Left colon (tissue), 2 donors: ENCODE measurements at regions not wholly inside any gene's neighbourhood (a gene's known extent, or its start where the extent isn't known, plus 50 kb on each side); places are given as distances from the start of the nearest gene placed in this dataset.

Experiments
- ATAC-seq: fragments of 200-7000 bp; cut with Tn5 transposase; one replicate; pipeline ENCODE4 v1.9.1; 2020; ENCODE audit warnings: mild to moderate bottlenecking, moderate library complexity
- DNase-seq, 2 donors: peaks; one replicate each; pipeline ENCODE4 v3.0.0-alpha.2; 2020
- intact Hi-C, 2 donors: fragments of 100-400 bp; cut with DNase I in 1 of 2; cut with micrococcal nuclease in 1 of 2; formaldehyde crosslinking; loops; one replicate each; pipeline versions ENCODE4 v1.11.2 to v1.14.0; 2022; cut with DNase I, micrococcal nuclease
- donor health status: DM: no; HTN: no; CAD: no.
- donor health status: DM: yes; HTN: yes; CAD: no.

DNA sequence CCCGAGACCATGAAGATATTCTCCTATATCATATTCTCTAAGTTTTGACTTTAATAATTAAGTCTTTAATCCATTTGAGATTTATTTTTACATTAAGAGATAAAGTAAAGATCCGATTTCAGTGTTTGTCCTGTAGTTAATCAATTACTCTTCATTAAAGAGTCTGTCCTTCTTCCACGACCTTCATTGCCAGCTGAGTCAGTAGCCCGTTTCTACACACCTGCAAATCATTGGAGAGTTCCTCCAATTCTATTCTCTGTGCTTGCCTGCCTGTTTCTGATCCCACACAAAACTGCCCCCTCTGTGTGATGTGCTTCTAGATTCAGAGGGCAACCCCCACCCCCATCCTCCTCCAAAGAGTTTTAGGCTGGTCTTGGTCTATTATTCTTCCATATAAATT, 119.2 kb downstream of the KCNF1 start:
- ATAC-seq = no peak
- intact Hi-C loops = no loop called here
- no peak for DNase-seq

DNA sequence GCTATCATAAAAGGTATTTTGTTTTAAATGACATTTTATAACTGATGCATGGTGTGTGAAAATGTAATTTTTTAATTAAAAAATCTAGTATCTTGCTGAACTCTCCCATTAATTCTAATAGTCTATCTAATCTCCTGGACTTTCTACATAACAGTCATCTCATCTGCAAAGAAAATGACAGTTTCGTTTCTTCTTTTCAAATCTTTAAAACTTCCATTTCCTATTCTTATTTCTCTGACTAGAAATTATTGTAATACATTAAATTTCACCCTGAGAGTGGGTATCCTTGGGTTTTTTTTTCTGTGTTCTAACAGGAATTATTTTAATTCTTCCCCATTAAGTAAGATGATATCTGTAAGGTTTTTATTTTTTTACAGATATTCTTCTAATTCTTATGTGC, 120.1 kb downstream of the KCNF1 start:
- no peak for ATAC-seq
- intact Hi-C loops = no loop called here

DNA sequence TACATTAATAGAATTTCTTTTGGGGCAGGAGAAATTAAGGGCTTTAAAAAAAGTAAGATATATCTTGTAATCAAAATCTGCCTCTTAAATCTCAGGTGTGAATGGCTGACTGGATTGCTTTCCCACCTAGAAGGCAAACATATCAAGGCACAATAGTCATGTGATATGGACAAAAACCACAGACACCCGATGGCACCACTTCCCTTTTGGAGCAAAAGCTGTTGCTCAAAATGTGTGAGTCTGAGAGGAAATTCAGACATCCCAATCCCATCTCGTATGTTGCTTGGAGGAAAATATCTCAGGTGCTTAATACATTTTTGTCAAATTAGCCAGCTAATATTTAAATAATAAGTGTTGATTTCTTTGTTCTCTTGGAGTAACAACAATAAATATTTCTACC, 120.7 kb downstream of the KCNF1 start:
- DNase-seq (no peak), ATAC-seq (no peak)
- intact Hi-C loops = no loop called here

More for the DNA sequence above, 120.1 kb downstream of the KCNF1 start:
- no peak for DNase-seq

DNA sequence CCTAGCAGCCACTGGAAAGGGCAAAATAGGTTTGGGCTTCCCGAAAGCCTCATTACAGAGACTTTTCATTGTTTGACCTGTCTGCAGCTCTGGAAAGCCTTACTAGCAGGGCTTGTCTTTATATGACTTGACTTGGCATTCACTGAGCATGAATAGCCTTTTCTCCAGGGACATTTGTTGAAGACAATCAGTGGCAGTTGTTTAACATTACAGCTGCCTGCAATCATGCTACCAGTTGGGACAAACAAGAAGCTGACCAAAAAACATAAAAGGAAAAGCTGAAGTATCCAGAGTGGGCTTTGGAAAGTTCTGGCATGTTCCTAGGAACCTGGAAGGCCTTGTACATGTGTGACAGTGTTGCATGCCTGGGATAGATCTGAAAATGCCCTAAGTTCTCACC, 121.4 kb downstream of the KCNF1 start:
- intact Hi-C loops = no loop called here
- no peak for DNase-seq
- no peak for ATAC-seq

DNA sequence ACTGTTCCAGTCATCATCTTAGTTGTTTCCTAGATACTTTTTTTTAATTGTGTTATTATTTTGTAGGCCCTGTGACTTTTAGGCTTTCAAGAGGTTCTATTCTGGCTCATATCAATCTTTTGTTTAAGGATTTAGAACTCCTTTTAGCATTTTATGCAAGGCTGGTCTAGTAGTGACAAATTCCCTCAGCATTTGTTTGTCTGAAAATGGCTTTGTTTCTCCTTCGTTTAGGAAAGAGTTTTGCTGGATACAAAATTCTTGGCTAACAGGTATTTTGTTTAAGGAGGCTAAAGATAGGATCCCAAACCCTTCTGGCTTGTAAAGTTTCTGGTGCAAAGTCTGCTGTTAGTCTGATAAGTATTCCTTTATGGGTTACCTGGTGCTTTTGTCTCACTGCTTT, 116.6 kb upstream of the SLC66A3 start:
- DNase-seq = no peak
- ATAC-seq = no peak
- intact Hi-C loops = no loop called here

DNA sequence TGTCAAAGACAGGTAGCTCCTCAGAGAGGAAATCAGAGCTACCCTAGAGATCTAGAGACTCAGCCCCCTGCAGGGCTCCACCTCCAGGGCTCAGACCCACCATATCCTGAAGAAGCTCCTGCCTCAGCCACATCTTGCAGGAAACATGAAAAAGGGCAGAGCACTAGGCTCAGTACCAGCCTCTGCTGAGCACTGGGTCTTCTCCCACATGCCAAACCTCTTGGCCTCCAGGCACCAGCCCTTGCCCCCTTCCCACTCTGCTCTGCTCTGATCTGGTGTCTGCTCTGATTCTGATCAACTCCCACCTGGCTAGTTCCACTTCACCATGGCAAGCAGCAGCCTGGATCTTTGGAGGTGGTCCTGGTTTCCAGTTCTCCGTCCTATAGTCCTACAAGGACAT, 114.3 kb upstream of the SLC66A3 start:
- DNase-seq = no peak
- intact Hi-C loops = no loop called here
- no peak for ATAC-seq

DNA sequence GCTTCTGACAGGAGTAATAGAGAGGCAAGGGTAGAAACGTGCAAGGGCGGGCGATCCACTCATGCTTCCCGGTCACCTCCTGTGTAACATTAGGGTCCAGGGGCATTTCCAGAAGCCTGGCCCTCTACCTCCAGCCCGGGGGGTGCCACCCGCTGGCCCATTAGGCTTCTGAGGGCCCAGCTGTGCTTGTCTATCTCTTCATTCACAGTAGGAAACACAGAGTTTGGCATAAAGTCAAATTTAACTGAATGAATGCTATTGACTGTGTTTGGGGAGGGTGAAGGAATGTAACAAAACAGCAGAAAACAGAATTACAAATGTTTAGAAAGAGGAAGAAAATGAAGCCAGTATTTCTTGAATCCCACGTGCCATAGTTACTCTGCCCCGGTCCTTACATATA, 112.4 kb upstream of the SLC66A3 start:
- no peak for DNase-seq
- ATAC-seq = no peak
- intact Hi-C loops = no loop called here

DNA sequence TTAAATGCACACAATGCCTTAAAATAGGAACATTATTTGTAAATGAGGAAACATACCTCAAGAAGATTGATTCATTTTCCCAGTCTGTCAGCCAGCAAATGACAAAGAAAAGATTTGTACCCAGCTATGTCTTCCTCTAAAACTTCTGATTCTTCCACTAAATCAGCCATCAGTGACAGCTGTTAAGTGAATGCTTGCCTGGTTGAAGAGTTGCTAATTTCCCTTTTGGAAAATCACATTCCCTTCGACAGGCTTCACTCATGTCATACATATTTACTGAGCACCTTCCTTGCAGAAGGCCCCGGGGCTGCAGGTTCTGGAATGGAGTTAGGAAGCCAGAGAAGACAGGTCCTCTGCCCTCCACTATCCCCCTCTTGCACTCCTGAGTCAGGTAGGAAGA, 112.0 kb upstream of the SLC66A3 start:
- DNase-seq = no peak
- no peak for ATAC-seq
- intact Hi-C loops = no loop called here

DNA sequence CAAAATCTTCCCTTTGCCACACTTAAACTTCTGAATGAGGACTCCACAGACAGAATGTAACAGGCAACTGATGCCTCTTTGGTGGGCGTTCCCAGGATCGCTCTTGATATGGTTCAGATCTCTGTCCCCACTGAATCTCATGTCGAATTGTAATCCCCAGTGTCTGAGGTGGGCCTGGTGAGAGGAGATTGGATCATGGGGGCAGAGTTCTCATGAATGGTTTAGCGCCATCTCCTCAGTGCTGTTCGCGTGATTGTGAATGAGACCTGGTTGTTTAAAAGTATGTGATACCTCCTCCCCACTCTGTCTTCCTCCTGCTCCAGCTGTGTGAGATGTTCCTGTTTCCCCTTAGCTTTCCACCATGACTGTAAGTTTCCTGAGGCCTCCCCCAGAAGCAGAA, 111.1 kb upstream of the SLC66A3 start:
- no peak for DNase-seq
- ATAC-seq = no peak
- intact Hi-C loops = no loop called here

DNA sequence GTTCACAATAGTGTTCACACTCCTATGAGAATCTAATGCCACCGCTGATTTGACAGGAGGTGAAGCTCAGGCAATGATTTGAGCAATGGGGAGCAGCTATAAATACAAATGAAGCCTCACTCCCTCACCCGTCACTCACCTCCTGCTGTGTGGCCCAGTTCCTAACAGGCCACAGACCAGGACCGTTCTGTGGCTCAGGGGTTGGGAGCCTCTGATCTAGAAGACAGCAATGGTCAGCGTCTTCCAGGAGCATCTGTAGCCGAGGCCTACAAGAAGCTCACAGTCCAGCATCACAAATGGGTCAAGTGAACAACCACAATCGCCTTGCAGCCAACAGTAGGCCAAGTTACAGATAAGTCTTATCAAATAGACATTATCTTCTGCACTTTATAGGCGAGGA, 110.0 kb upstream of the SLC66A3 start:
- intact Hi-C loops = no loop called here
- ATAC-seq = no peak

DNA sequence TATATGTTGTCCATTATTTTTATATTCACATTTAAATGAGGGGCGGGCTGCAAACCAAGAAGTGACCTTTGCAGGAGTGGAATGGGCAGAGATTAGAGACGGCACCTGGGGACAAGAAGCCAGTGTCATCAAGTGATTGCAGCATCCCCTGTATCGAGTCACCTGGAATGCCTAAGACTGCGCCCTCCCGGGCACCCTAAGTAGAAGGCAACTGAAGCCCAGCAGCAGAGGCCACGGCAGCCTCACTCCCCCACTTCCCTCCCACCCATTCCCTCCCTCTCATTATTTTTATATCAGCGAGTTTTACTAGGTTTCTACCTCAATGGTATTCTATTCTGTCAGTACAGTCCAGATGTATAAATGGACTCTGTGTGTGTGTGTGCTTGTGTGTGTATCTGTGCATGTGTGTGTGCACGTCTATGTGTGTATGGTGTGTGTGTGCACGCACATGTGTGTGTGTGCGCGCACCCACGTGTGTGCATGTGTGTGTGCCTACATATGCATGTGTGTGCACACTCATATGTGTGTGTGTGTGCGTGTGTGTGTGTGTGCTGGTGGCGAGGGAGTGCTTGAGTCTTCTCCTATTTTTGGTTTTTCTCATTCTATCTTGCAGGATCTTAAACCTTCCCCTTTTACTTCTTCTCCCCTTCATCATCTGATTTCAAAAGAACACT, 106.8 kb upstream of the SLC66A3 start:
- intact Hi-C loops = no loop called here
- no peak for DNase-seq
- no peak for ATAC-seq

More for the DNA sequence above, 110.0 kb upstream of the SLC66A3 start:
- no peak for DNase-seq

DNA sequence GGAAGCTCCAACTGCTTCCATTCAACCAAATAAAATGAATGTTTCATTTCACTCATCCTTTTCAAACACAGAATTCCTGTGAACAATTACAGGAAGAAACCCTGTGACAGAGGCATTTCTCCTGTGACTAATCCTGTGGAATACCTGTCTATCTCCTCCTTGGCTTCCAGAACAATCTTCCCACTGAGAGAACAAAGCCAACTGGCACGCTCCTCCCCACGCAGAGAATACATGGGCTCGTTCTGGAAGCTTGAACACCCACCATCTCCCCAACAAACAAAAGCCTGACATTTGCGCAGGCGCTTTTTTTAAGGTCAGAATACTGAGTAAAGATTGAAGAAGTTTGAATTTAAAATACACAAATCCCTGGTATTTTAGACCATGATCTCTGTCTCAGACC, 104.7 kb upstream of the SLC66A3 start:
- ATAC-seq = no peak
- no peak for DNase-seq
- intact Hi-C loops = no loop called here

DNA sequence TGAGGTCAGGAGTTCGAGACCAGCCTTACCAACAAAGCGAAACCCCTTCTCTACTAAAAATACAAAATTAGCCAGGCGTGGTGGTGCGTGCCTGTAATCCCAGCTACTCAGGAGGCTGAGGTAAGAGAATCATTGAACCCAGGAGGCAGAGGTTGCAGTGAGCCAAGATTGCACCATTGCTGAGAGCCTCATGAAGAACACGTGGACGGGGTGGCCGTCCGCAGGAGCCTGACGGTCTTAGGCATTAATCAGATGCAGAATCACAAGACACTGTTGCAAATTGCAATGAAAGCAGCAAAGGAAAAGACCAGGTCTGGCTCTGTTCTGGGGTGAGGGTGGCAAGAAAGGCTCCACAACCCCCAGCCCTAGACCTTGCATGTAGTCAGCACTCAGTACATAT, 104.0 kb upstream of the SLC66A3 start:
- ATAC-seq (no peak), DNase-seq (no peak)
- intact Hi-C loops = no loop called here

DNA sequence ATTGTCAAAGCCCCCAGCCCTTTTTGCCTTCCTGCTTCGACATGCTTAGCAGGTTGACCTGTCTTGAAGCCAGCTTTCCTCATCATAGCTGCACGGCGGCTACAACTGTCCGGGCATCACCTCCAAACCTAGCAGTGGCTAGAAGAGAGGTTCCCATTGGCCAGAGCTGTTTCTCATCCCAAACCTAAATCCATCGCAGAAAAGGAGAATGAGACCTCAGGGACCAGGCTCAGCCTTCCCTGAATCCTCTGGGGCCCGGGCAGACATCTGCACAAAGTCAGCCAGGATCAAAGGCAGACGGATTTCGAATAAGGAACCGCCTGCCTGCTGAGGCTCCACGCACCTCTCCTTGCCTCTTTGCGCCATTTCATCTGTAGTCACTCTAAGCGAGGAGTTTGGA, 101.7 kb upstream of the SLC66A3 start:
- DNase-seq (no peak), ATAC-seq (no peak)
- intact Hi-C loops = no loop called here

DNA sequence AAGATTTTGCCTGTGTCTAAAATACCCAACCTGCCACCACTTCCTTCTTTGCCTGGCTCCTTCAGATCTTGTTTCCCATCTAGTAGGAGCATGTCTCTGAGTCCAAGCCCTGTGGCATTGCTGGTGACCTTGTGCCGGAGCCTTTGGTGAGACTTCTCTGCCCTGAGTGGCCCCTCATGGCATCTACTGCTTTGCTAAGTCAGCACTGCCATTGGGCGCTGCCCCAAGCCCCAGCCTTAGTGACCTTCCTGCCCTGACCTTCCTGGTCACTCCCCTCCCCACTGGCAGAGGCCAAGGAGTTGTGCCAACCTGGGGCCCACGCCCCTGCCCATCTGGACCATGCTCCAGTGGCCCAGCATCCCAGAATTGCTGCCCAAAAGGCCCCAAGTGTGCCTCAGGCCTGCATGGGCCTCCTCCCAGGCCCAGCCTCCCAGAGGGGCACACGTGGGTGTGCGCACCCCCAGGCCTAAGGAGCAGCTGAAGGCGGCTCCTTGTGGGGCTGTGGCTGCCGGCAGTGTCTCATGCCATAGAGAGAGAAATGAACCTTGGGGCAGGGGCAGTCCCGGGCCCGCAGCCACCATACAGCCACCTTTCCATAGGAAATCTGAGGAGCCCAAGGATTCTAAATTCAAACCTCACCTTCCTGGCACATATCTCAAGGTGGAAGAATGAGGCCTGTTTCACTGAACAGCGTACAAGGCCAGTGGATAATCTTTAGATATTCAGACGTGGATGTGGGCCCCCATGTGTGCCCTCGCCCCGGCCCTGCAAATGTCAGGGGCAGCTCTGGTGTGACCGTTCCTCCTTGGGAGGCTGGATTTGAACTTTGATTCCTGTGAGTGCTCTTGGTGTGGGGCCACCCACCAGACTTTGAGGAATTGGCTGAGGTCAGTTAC, 100.2 kb upstream of the SLC66A3 start:
- no peak for ATAC-seq
- DNase-seq = no peak
- intact Hi-C loops = no loop called here

DNA sequence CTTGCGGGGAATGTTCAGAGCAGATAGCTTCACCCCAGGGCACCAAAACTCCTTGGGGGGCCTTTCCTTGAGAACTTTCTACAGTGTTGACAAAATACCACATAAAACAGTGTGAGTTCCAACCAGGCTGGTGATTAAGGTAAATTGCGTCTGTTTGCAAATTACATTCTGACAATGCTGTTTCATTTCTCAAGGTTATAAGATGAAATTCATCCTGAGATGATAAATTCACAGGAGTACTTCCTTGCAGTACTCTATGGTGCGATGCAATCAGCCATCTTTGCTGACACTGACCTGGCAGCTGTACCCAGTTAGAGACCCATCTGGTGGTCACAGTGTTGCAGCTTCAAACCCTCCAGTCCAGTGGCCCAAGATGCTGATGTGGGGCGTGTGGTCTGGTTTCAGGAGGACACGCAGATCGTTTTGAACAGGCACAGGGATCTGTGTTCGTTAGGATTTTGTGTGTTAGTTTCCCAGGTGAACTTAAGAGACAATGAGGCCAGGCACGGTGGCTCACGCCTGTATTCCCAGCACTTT, 99.5 kb upstream of the SLC66A3 start:
- DNase-seq (no peak), ATAC-seq (no peak)
- intact Hi-C loops = no loop called here

DNA sequence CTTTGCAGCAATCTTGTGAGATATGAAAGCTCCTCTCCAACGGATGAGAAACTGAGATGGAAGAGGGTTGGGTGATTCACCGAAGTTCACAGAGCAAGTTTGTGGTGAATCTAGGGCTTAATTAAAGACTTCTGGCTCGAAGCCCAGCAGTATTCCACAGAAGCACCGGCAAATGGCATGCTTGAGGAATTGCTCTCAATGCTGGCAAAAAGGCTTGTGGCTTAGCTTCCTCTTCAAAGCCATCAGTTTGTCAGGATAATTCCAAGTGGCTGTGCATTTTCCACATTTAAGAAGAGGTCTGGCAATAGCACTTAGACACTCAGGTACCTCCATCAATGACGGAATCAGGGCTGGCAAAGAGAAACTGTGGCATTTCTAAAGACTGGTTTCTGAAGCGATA, 98.7 kb upstream of the SLC66A3 start:
- no peak for DNase-seq
- no peak for ATAC-seq
- intact Hi-C loops = no loop called here

DNA sequence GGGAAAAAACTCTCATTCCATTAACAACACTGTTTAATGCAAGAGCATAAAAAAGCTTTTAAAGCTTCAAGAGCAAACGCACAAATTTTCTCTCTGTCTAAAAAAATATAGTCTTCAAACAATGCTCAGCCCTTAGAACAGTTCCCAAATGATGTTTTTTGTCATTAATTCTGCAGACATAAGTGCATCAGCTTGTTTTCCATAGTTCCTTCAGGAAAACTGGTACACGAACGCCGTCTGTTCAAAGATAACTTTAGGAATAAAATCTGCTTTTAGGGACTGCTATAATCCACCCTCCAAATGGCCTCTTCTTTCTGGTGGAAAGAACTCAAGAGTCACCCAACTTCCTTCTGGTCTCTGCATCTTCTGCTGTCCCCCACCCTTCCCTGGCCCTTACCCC, 98.2 kb upstream of the SLC66A3 start:
- no peak for DNase-seq
- intact Hi-C loops = no loop called here
- no peak for ATAC-seq

DNA sequence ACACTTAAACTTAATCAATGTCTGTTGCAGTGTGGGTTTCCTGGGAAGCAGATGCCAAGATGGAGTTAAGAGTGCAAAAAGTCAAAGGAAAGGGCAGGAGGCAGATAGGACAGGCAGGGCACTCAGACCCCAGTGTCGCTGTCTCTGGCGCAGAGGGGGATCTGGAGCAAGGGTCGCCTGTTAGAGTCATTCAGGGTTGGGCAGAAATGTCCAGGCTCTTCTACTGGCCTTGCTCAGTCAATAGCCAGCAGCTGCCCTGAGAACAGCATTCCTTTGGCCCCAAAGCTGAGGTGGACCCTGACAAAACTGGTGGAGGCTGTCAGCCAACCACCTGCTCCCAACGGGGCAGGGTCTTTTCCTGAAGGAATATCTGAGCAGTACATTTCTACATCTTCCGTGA, 97.1 kb upstream of the SLC66A3 start:
- ATAC-seq (no peak), DNase-seq (no peak)
- intact Hi-C loops = no loop called here

DNA sequence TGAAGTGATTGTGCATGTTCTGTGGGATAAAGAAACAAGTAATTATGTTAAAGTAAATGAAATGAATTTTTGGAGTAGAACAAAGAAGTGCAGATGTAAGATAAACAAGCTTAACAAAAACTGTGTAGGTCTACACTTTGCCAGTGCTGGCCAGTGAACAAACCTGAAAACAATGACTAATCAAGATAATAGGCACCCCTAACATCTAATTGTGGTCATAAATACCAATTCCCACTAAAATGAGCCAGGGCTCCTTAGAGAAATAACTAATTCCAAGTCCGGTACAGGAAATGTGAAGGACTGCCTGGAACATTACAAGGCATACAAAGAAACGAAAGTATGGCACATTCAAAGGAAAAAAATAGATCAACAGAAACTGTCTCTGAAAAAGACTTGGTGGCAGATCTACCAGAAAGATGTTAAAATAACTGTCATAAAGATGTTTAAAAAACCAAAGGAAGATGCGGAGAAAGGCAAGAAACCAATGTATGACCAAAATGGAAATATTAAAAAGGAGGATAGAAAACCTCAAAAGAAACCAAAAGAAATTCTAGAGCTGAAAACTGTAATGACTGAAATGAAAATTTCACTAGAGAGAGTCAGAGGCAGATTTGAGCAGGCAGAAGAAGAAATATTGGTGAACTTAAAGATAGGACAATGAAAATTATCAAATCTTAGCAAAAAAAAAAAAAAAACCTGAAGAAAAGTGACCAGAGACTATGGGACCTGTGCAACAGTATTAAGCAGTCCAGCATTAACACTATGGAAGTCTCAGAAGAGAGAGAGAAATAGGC, 94.7 kb upstream of the SLC66A3 start:
- no peak for ATAC-seq
- intact Hi-C loops = no loop called here

More for the DNA sequence above, 94.7 kb upstream of the SLC66A3 start:
- no peak for DNase-seq
